SJCRH30 (cell line): ENCODE measurements at regions not wholly inside any gene's neighbourhood (a gene's known extent, or its start where the extent isn't known, plus 50 kb on each side); places are given as distances from the start of the nearest gene placed in this dataset.

Source experiments
- DNase-seq, 2 experiments: peaks; one replicate each; pipeline ENCODE4 v3.0.0-alpha.2; 2015 to 2020
- H3K27ac ChIP-seq: fragments of 250-450 bp; sonication (Bioruptor Pico); 2 replicates; pipeline ENCODE4 v1.5.1; 2020; ENCODE audit warnings: mild to moderate bottlenecking, moderate library complexity
- H3K27me3 ChIP-seq: fragments of 250-450 bp; sonication (Bioruptor Pico); 2 replicates; pipeline ENCODE4 v1.5.1; 2020; ENCODE audit warnings: mild to moderate bottlenecking, moderate library complexity
- H3K36me3 ChIP-seq: fragments of 250-450 bp; sonication (Bioruptor Pico); 2 replicates; pipeline ENCODE4 v1.5.1; 2020; ENCODE audit warnings: mild to moderate bottlenecking, moderate library complexity
- H3K4me1 ChIP-seq: fragments of 250-450 bp; sonication (Bioruptor Pico); 2 replicates; pipeline ENCODE4 v1.5.1; 2020; ENCODE audit warnings: mild to moderate bottlenecking, moderate library complexity
- H3K4me3 ChIP-seq: fragments of 250-450 bp; sonication (Bioruptor Pico); 2 replicates; pipeline ENCODE4 v1.5.1; 2020; ENCODE audit warnings: mild to moderate bottlenecking, moderate library complexity
- H3K9me3 ChIP-seq: fragments of 250-450 bp; sonication (Bioruptor Pico); replicated peaks from 2 replicates; pipeline ENCODE4 v1.5.1; 2020; ENCODE audit warnings: mild to moderate bottlenecking, moderate library complexity

DNA sequence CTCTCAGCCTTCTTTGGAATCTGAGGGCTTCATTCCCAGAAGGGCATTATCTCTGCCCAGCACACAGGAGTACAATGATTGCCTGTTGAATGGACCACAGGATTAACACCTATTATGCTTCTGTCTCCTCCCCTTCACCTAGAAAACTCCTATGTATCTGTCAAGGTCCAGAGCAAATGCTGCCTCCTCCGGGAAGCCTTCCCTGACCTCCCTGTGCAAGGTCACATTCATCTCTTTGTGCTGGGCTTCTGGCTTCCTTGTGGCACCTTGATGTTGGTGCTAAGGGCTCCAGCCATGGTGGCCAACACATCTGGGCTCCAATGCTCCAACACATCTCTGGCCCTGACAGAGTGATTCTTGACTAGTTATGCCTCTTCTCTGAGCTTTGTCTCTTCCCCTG lies 49.9 kb upstream of the ATP2B2 start:
- H3K27ac ChIP-seq = no peak overlapping the region
- H3K9me3 ChIP-seq = no peaks in the 10 kb centered on the region
- no peaks in the 10 kb centered on the region for H3K4me1 ChIP-seq
- no peak for DNase-seq
- H3K4me3 ChIP-seq = no peak overlapping the region
- H3K36me3 ChIP-seq = no peaks in the 10 kb centered on the region
- H3K27me3 ChIP-seq = peaks cover 7% of the 10 kb centered on the region

DNA sequence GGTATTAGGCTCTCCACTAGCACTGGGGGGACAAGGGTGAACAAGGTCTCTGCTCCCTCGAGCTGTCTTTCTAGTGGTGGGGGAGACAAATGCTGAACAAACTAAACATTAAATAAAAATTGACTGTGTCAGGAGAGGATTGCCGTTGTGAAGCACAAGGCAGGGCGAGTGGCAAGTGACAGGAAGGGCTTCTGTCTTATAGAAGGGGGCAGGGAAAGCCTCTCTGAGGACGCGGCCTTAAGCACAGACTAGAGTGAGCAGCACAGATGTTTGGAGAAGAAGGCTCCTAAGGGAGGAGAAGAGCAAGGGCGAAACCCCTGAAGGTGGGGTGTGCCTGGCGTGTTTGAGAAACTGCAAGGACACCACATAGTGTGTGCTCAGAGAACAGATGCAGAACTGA lies 50.9 kb upstream of the ATP2B2 start:
- H3K4me1 ChIP-seq = no peaks in the 10 kb centered on the region
- no peaks in the 10 kb centered on the region for H3K36me3 ChIP-seq
- H3K9me3 ChIP-seq = no peaks in the 10 kb centered on the region
- H3K27ac ChIP-seq = no peak overlapping the region
- no peak for DNase-seq
- peaks cover 7% of the 10 kb centered on the region for H3K27me3 ChIP-seq
- H3K4me3 ChIP-seq = no peak overlapping the region

DNA sequence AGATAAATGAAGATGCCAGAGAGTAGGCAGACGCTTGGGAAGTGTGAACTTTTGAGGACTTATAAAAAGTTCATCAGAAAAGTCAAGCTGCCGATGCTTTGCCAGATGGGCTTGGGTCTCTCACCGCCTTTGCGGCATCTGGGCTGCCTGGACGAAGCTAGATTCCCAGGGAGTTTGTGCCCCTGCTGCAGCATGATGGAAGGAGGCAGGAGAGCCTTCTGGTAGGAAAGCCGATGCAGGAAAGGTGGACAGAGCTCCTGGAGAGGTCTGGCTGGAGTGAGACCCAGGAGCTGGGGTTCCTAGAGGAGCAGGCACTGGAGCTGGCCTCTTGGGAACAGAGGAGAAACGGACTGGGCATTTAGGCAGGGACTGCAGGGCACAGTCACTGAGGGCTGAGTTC lies 51.9 kb upstream of the ATP2B2 start:
- Histone ChIP-seq H3K4me3 (no peak overlapping the region), H3K4me1 (no peaks in the 10 kb centered on the region), H3K36me3 (no peaks in the 10 kb centered on the region), H3K27ac (no peak overlapping the region), H3K27me3 (peaks cover 7% of the 10 kb centered on the region), H3K9me3 (no peaks in the 10 kb centered on the region)
- DNase-seq = no peak

DNA sequence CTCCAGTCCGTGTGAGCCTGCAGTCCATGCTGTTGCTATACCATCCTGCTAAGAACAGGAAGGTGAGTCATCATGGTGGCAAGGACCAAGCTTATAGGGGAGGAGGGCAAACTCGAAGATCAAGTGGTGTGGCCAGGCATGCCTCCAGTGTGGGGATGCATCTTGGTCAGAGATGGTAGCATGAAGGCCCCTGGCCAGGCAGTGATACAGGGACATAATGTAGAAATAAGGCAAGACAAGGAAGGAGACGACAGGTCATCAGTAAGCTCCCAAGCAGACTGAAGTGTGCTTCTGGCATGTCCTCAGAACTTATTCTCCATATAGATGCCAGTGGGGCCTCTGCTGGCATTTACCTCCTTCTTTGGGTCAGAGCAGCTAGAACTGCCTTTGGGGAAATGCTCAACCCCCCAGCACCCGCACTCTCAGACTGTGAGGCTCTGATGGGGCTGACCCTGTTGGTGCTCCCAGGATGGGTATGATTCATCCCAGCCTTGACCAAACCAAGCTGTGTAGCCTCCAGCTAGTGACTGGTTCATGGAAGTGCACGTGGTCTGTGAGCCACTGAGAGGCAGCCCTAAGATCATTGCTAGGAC lies 52.5 kb upstream of the ATP2B2 start:
- DNase-seq = no peak
- Histone ChIP-seq H3K27me3 (peaks cover 3% of the 10 kb centered on the region; the same call in 1 of the 2 replicates), H3K9me3 (no peaks in the 10 kb centered on the region), H3K36me3 (no peaks in the 10 kb centered on the region), H3K4me3 (no peak overlapping the region), H3K27ac (no peak overlapping the region), H3K4me1 (no peaks in the 10 kb centered on the region)

DNA sequence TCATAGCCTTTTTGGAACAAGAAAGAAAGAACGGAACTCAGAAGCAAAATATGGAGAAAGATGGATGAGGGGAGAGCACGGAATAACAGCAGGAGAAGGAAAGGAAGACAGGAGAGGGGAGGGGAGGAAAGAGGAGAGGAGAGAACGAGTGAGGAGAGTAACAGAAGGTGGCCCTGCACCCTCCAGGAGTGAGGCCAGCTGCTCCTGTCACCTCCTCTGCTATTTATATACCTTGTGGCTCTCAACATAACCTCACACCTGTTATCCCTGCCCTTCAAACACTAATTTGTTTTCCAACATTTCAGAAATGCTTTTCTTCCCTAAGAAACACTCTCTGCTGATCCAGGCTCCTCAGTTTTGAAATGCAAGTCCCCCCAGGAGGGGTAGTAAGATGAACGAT lies 53.4 kb upstream of the ATP2B2 start:
- Histone ChIP-seq H3K4me1 (no peaks in the 10 kb centered on the region), H3K27ac (no peak overlapping the region), H3K4me3 (no peak overlapping the region), H3K27me3 (peaks cover 3% of the 10 kb centered on the region; the same call in 1 of the 2 replicates), H3K9me3 (no peaks in the 10 kb centered on the region), H3K36me3 (no peaks in the 10 kb centered on the region)
- DNase-seq = no peak

DNA sequence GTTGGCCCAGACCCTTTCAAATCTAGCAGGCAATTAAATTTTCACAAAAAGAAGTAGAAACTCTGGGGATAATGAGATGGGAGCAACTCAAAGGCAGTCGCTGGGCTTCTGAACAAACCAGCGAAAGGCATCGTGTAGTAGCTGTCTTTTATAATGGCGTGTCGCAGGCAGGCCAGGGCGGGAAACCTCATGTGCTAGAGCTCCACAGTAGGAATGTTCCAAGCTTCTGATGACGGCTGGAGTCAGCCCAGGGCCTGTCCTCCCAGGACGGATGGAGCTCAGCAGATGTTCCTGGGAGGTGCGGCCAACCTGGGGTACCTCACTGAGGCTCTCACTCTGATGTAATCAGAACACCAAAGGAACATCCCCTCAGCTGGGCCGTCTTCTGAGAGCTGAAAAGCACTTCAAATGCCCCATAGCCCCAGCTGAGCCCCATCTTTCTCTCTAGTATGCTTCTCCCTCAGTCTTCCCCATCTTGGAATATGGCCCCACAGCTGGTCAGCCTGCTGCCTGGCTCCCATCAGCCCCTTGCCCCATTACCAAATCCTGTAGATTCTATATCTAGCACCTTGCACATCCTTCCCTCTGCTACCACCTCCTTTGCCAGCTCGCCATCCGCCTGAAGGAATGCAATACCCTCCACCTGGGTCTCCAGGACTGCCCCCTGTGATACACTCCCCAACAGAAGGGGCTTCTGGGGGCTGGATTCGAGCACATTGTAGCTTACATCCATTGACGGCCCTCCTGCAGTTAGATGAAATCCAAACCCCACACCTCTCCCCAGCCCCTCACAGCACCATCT lies 54.9 kb upstream of the ATP2B2 start:
- Histone ChIP-seq H3K36me3 (no peaks in the 10 kb centered on the region), H3K27ac (no peak overlapping the region), H3K27me3 (0 out of 2 replicates have a peak, but pooled peaks cover 3% of the 10 kb centered on the region), H3K9me3 (no peaks in the 10 kb centered on the region), H3K4me3 (no peak overlapping the region), H3K4me1 (no peaks in the 10 kb centered on the region)
- no peak for DNase-seq

DNA sequence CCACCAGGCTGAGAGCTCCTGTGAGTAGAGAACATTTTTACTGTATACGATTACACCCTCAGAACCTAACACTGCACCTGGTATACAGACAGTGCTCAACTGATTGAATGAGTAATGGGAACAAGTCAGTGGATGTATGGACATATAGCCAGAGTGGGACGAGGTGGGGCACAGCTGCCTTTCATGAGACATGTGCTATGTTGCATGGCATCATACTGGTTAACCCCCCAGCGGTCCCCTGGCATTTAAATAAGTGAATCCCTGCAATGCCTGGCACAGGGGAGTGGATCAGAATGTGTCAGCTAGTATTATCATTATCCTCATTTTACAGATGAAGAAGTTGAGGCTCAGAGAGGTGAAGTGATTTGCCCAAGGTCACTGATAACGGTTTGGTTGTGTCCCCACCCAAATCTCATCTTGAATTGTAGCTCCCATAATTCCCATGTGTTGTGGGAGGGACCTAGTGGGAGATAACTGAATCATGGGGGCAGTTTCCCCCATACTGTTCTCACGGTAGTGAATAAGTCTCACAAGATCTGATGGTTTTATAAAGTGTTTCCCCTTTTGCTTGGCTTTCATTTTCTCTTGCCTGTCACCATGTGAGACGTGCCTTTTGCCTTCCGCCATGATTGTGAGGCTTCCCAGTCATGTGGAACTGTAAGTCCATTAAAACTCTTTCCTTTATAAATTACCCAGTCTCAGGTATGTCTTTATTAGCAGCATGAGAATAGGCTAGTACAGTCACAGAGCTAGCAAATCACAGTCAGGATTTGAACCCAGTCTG lies 56.0 kb upstream of the ATP2B2 start:
- no peaks in the 10 kb centered on the region for H3K4me1 ChIP-seq
- no peaks in the 10 kb centered on the region for H3K36me3 ChIP-seq
- no peak for DNase-seq
- no peak overlapping the region for H3K4me3 ChIP-seq
- no peak overlapping the region for H3K27ac ChIP-seq
- H3K27me3 ChIP-seq = 0 out of 2 replicates have a peak, but pooled peaks cover 3% of the 10 kb centered on the region
- H3K9me3 ChIP-seq = no peaks in the 10 kb centered on the region

DNA sequence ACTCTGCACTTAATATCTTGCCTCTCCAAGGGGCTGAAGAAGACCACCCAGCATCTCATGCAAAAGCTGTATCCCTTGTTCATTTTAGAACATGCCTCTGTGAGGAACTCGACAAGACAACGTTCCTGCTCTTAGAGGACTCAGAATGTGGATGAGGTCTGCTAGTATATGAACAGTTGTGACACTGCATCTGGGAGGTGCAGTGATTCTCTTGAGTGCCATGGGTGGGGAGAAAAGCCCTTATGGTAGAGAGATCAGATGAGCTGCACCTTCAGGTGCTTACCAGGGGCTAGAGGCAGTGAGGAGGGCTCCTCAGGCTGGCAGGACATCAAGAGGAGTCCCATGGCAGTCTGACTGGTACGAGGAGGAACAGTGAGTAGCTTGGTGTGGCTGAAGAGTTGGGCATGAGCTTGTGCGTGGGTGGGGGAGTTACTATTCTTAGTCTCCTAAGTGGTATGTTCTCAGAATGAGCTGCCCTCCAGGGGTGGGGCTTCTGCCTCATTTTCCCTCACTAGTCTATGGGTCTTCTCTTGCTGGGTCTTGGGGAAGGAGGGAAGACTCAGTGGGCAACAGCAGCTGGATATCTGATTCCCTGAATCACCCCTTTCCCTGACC lies 56.7 kb upstream of the ATP2B2 start:
- Histone ChIP-seq H3K27me3 (0 out of 2 replicates have a peak, but pooled peaks cover 3% of the 10 kb centered on the region), H3K4me3 (no peak overlapping the region), H3K4me1 (no peaks in the 10 kb centered on the region), H3K9me3 (no peaks in the 10 kb centered on the region), H3K36me3 (no peaks in the 10 kb centered on the region), H3K27ac (no peak overlapping the region)
- DNase-seq = no peak

DNA sequence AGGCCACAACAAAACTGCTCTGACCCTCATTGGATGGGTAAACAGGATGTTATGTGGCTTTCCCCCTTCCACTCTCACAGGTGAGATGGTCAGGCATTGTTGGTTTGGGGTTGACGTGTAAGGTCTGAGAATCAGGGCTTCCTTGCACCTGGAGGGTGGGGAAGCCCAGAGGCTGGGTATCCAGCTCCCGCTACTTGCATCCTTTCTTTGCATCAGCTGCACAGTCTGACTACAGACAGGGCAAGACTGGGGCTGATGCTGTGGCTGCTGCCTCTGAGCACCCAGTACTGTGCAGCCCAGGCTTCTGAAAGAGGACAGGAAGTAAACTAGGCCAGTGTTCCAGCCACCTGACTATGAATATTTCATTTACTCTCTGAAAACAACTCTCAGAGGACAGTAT lies 58.0 kb upstream of the ATP2B2 start:
- H3K36me3 ChIP-seq = no peaks in the 10 kb centered on the region
- no peaks in the 10 kb centered on the region for H3K9me3 ChIP-seq
- H3K27ac ChIP-seq = no peak overlapping the region
- no peaks in the 10 kb centered on the region for H3K4me1 ChIP-seq
- 0 out of 2 replicates have a peak, but pooled peaks cover 2% of the 10 kb centered on the region for H3K27me3 ChIP-seq
- DNase-seq = no peak
- H3K4me3 ChIP-seq = no peak overlapping the region

DNA sequence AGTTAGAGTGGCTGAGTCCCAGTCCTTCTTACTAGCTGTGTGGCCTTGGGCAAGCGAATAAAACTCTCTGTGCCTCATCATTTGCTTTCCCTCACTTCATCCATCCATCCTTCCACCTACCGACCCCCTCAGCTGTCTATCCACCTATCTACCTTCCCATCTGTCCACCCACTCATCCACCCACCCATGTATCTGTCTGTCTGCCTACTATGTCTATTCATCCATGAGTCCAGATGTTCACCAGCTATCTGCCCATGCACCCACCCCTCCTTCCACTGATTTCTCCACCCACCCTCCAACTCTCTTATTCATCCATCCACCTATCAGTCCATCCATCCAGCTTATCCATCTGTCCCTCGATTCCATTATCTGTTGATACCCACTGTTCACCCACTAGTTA lies 60.4 kb upstream of the ATP2B2 start:
- H3K36me3 ChIP-seq = no peaks in the 10 kb centered on the region
- H3K4me3 ChIP-seq = no peak overlapping the region
- no peaks in the 10 kb centered on the region for H3K9me3 ChIP-seq
- H3K4me1 ChIP-seq = no peaks in the 10 kb centered on the region
- peaks cover 14% of the 10 kb centered on the region; the same call in 1 of the 2 replicates for H3K27me3 ChIP-seq
- no peak overlapping the region for H3K27ac ChIP-seq
- DNase-seq = no peak

DNA sequence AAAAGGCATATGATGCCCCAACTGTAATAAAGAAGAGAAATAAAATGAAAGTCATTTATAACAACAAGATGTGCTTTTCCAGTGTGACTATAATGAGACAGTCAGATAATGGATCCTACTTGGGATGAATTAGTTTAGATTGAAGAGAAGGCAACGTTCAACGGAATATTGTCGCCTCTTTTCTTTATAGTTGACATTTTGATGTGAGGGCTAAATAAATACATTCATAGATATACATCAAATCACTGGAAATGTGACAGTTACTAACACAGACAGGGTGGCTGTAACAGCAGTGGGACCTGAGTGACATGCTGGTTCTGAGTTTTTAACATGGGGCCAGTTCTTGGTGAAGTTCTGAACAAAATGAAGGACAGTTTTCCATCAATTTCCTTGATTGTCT lies 61.1 kb upstream of the ATP2B2 start:
- Histone ChIP-seq H3K27me3 (peaks cover 14% of the 10 kb centered on the region; the same call in 1 of the 2 replicates), H3K36me3 (no peaks in the 10 kb centered on the region), H3K4me3 (no peak overlapping the region), H3K27ac (no peak overlapping the region), H3K4me1 (no peaks in the 10 kb centered on the region), H3K9me3 (no peaks in the 10 kb centered on the region)
- DNase-seq = no peak

DNA sequence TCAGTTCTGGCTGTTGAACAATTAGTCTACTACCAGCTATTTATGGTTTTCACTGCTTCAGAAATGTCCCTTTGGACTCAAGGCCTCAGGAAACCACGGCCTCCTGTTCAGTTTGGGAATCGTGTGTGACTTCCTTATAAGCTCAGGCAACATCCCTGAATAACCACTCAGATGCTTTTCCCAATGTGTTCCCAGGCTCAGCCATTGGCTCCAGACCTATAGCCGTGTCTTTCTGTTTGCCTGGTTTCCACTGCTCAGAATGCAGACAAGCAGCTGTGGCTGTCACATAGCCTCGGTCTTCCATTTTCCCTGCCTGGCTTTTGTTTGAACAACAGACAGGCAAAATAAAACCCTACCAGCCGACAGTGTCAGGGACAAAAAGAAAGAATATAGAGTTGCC lies 63.2 kb upstream of the ATP2B2 start:
- Histone ChIP-seq H3K4me3 (no peak overlapping the region), H3K27ac (no peak overlapping the region), H3K36me3 (no peaks in the 10 kb centered on the region), H3K9me3 (no peaks in the 10 kb centered on the region), H3K27me3 (peaks cover 14% of the 10 kb centered on the region; the same call in 1 of the 2 replicates), H3K4me1 (no peaks in the 10 kb centered on the region)
- DNase-seq = peak in 1 of 2 experiments; percentile 15

DNA sequence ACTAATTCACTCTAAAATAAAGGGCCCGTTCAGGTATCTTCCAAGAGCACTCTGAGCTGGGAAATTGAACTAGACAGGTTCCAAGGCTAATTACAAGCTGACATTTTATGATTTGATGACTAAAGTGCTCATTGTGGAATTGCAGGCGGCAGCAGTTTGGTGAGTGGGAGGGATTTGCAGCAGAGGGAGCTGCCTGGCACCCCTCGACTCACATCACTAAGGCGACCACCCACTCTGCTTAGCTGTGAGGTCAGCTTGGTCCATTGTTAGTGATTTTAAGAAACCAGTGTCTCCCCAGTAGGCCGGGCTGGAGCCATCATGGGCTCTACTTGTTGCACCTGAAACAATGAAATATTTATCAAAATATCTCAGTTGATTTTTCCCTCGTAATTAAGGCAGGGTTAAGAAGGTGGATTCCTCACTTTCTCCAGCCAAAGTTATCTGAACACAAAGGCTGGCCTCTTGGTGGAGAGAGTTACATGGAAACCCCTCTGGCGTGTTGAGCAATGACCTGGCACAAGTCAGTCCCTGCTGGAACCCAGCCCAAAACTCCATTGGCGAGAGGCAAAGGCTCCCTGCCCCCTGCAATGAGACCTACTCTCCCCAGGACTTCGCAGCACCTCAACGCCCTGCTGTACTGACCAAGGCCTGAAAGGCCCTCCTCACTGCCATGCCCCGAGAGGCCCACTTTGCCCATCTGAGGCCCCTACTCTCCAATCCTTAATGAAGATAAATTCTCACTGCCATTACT lies 65.0 kb upstream of the ATP2B2 start:
- no peak overlapping the region for H3K4me3 ChIP-seq

DNA sequence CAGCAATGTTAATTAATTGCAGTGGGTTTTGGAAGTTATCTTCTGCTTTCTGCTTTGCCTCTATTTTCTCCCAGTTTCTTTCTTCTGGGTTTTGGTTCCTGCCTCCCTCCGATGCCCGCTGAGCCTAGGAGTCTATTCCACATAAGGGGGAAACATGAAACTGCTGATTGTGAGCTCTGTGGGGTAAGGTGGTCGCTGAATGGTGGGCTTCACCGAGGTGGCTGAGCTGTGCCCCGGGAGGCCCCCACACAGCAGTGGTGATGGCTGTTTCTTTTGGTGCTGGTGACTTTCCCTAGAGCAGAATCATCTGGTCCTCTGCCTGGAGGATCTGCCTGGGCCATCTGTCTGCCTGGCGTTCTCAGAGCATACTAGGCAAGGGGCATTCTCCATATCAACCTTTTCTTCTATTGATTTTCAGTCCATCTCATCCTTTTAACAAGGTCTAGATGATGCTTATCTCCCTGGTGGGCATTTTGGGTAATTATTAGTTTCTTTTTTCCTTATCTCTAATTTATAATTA lies 68.8 kb upstream of the ATP2B2 start:
- Histone ChIP-seq H3K27ac (no peak overlapping the region), H3K4me3 (no peak overlapping the region), H3K4me1 (no peaks in the 10 kb centered on the region), H3K9me3 (no peaks in the 10 kb centered on the region), H3K27me3 (peaks cover 8% of the 10 kb centered on the region; the same call in 1 of the 2 replicates), H3K36me3 (no peaks in the 10 kb centered on the region)
- DNase-seq = no peak

More for the DNA sequence above, 65.0 kb upstream of the ATP2B2 start:
- no peaks in the 10 kb centered on the region for H3K9me3 ChIP-seq
- no peaks in the 10 kb centered on the region for H3K4me1 ChIP-seq
- no peak overlapping the region for H3K27ac ChIP-seq
- H3K27me3 ChIP-seq = peaks cover 14% of the 10 kb centered on the region; the same call in 1 of the 2 replicates
- no peaks in the 10 kb centered on the region for H3K36me3 ChIP-seq
- no peak for DNase-seq
